B cell (primary cell): ENCODE measurements at regions not wholly inside any gene's neighbourhood (a gene's known extent, or its start where the extent isn't known, plus 50 kb on each side); places are given as distances from the start of the nearest gene placed in this dataset.

Experiments
- EZH2 ChIP-seq: IDR thresholded peaks from 2 replicates; pipeline ENCODE4 v1.6.1; 2012; ENCODE audit warnings: borderline replicate concordance, low read depth, mild to moderate bottlenecking, moderate library complexity, low read length; ENCODE audit not compliant: insufficient read depth, poor library complexity, severe bottlenecking
- TF ChIP-seq, protein P1 (sequence below): fragments of 200-600 bp; IDR thresholded peaks from one replicate; pipeline ENCODE4 v1.8.0; 2022; ENCODE audit warnings: antibody characterized with exemption, mild to moderate bottlenecking

DNA sequence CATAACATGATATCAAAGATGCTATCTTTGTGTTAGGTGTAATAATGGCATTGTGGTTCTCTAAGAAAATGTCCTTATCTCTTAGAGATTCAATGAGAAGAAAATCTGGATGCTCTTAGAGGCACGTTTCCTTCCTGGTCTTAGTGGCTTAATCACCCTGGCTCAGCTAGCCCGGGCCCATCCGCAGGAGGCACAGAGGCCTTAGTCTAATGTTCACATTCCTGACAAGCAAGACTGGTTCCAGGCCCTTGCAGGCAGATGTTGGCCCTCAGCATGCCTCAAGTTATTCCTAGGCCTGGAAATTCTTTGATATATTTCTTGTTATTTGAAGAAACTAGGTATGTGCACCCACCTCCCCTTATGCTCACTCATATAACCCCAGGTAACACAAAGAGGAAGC, 357.6 kb downstream of the SFMBT2 start:
- TF ChIP-seq, protein P1, sequence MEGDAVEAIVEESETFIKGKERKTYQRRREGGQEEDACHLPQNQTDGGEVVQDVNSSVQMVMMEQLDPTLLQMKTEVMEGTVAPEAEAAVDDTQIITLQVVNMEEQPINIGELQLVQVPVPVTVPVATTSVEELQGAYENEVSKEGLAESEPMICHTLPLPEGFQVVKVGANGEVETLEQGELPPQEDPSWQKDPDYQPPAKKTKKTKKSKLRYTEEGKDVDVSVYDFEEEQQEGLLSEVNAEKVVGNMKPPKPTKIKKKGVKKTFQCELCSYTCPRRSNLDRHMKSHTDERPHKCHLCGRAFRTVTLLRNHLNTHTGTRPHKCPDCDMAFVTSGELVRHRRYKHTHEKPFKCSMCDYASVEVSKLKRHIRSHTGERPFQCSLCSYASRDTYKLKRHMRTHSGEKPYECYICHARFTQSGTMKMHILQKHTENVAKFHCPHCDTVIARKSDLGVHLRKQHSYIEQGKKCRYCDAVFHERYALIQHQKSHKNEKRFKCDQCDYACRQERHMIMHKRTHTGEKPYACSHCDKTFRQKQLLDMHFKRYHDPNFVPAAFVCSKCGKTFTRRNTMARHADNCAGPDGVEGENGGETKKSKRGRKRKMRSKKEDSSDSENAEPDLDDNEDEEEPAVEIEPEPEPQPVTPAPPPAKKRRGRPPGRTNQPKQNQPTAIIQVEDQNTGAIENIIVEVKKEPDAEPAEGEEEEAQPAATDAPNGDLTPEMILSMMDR = no peak
- no peak for TF ChIP-seq EZH2
